Trophoblast cell (in vitro differentiated cells and primary cell): ENCODE measurements at regions not wholly inside any gene's neighbourhood (a gene's known extent, or its start where the extent isn't known, plus 50 kb on each side); places are given as distances from the start of the nearest gene placed in this dataset.

Source experiments
- DNase-seq, 2 donors: peaks; one replicate each; pipeline ENCODE4 v3.0.0-alpha.2; 2016
- H2AFZ ChIP-seq: 2 replicates; pipeline ENCODE4 v1.6.1; 2013; ENCODE audit warnings: low read length, moderate library complexity, mild to moderate bottlenecking; ENCODE audit not compliant: insufficient read depth, poor library complexity
- H2AK5ac ChIP-seq: 2 replicates; pipeline ENCODE4 v1.6.1; 2013; ENCODE audit warnings: mild to moderate bottlenecking, low read length
- H2BK120ac ChIP-seq: 2 replicates; pipeline ENCODE4 v1.6.1; 2013; ENCODE audit warnings: low read length, mild to moderate bottlenecking, moderate library complexity; ENCODE audit not compliant: insufficient read depth, poor library complexity
- H2BK12ac ChIP-seq: 2 replicates; pipeline ENCODE4 v1.6.1; 2013; ENCODE audit warnings: mild to moderate bottlenecking, low read length, moderate library complexity
- H2BK5ac ChIP-seq: 2 replicates; pipeline ENCODE4 v1.6.1; 2013; ENCODE audit warnings: low read length, low read depth, moderate library complexity, mild to moderate bottlenecking; ENCODE audit not compliant: poor library complexity
- H3K14ac ChIP-seq: 2 replicates; pipeline ENCODE4 v1.6.1; 2013; ENCODE audit warnings: mild to moderate bottlenecking, low read length
- H3K18ac ChIP-seq: 2 replicates; pipeline ENCODE4 v1.6.1; 2013; ENCODE audit warnings: mild to moderate bottlenecking, low read length
- H3K23ac ChIP-seq: 2 replicates; pipeline ENCODE4 v1.6.1; 2013; ENCODE audit warnings: low read length
- H3K27ac ChIP-seq: 2 replicates; pipeline ENCODE4 v1.5.1; 2013; ENCODE audit warnings: low read depth, mild to moderate bottlenecking, inconsistent platforms, low read length, moderate library complexity
- H3K27me3 ChIP-seq: 2 replicates; pipeline ENCODE4 v1.6.1; 2013; ENCODE audit warnings: inconsistent platforms, mild to moderate bottlenecking, low read length, moderate library complexity; ENCODE audit not compliant: insufficient read depth
- H3K36me3 ChIP-seq, 2 experiments: 1 replicate in 1 of 2; 2 replicates in 1 of 2; pipeline ENCODE4 v1.6.1; 2013; ENCODE audit warnings: low read length in 2 of 2, mild to moderate bottlenecking in 2 of 2, moderate library complexity in 1 of 2; ENCODE audit not compliant: insufficient read depth in 2 of 2, control insufficient read depth in 1 of 2
- H3K4ac ChIP-seq: 2 replicates; pipeline ENCODE4 v1.6.1; 2013; ENCODE audit warnings: low read depth, mild to moderate bottlenecking, low read length, moderate library complexity
- H3K4me1 ChIP-seq, 2 experiments: 1 replicate in 1 of 2; 2 replicates in 1 of 2; pipeline ENCODE4 v1.6.1; 2013; ENCODE audit warnings: low read length in 2 of 2, mild to moderate bottlenecking in 2 of 2, moderate library complexity in 1 of 2; ENCODE audit not compliant: insufficient read depth in 2 of 2, control insufficient read depth in 1 of 2
- H3K4me2 ChIP-seq: 2 replicates; pipeline ENCODE4 v1.6.1; 2013; ENCODE audit warnings: inconsistent platforms, mild to moderate bottlenecking, low read length, moderate library complexity
- H3K4me3 ChIP-seq: 2 replicates; pipeline ENCODE4 v1.5.1; 2013; ENCODE audit warnings: mild to moderate bottlenecking, low read depth, low read length, inconsistent platforms
- H3K79me1 ChIP-seq: one replicate; pipeline ENCODE4 v1.6.1; 2013; ENCODE audit warnings: low read length
- H3K79me2 ChIP-seq: 2 replicates; pipeline ENCODE4 v1.6.1; 2013; ENCODE audit warnings: low read length, mild to moderate bottlenecking; ENCODE audit not compliant: control insufficient read depth, insufficient read depth, poor library complexity
- H3K9ac ChIP-seq: 2 replicates; pipeline ENCODE4 v1.6.1; 2013; ENCODE audit warnings: mild to moderate bottlenecking, low read length
- H3K9me3 ChIP-seq: 2 replicates; pipeline ENCODE4 v1.6.1; 2013; ENCODE audit warnings: low read depth, mild to moderate bottlenecking, control low read depth, inconsistent platforms, low read length; ENCODE audit not compliant: insufficient read depth
- H4K12ac ChIP-seq: 2 replicates; pipeline ENCODE4 v1.6.1; 2013; ENCODE audit warnings: low read depth, mild to moderate bottlenecking, low read length, moderate library complexity
- H4K8ac ChIP-seq: 2 replicates; pipeline ENCODE4 v1.6.1; 2013; ENCODE audit warnings: low read depth, mild to moderate bottlenecking, low read length, moderate library complexity
- H4K91ac ChIP-seq: one replicate; pipeline ENCODE4 v1.6.1; 2013; ENCODE audit warnings: low read depth, mild to moderate bottlenecking, low read length, moderate library complexity
- WGBS: extraction: QIAGEN DNeasy Blood & Tissue Kit; methylation state at CpG from one replicate; pipeline ENCODE4 v1.1.7; 2013; ENCODE audit warnings: missing lambda C conversion rate; ENCODE audit not compliant: insufficient read length, insufficient coverage; ENCODE audit errors: extremely low coverage; 5-methylcytosine and 5-hydroxymethylcytosine counted together

DNA sequence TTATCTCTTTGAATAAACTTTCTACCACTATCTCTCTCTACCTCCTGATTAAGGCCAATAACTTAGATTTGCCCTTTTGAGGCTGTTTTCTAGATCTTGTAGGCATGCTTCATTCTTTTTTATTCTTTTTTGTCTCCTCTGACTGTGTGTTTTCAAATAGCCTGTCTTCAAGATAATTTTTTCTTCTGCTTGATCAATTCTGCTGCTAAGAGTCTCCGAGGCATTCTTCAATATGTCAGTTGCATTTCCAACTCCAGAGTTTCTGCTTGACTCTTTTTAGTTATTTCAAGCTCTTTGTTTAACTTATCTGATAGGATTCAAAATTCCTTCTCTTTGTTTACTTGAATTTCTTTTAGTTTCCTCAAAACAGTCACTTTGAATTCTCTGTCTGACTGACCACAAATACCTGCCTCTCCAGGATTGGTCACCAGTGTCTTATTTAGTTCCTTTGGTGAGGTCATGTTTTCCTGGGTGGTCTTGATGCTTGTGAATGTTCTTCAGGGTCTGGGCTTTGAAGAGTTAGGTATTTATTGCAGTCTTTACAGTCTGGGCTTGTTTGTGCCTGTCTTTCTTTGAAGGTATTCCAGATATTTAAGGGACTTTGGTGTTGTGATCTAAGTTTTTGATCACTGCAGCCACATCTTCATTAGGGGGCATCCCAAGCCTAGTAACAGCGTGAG is 197.3 kb upstream of the STK17B start:
- Histone ChIP-seq H3K4me2 (no peak overlapping the region), H3K18ac (no peak overlapping the region), H2BK120ac (no peak overlapping the region), H3K36me3 (no peaks in the 10 kb centered on the region), H3K4me1 (peaks cover 10 to 11% of the 10 kb centered on the region in 2 experiments), H3K4ac (no peak overlapping the region), H3K79me2 (no peaks in the 10 kb centered on the region), H4K12ac (no peak overlapping the region), H2AK5ac (no peak overlapping the region), H3K9ac (no peak overlapping the region), H3K27ac (peak overlapping the region; percentile 78), H3K79me1 (peaks cover 7% of the 10 kb centered on the region), H2BK5ac (no peak overlapping the region), H4K8ac (no peak overlapping the region), H3K14ac (no peak overlapping the region), H3K23ac (no peak overlapping the region), H3K27me3 (no peaks in the 10 kb centered on the region), H2BK12ac (no peak overlapping the region), H3K4me3 (no peak overlapping the region), H4K91ac (no peak overlapping the region), H3K9me3 (no peaks in the 10 kb centered on the region), H2AFZ (no peak overlapping the region)
- no CpG with 5 or more reads among the region's 2 CpGs for WGBS
- no peak for DNase-seq

DNA sequence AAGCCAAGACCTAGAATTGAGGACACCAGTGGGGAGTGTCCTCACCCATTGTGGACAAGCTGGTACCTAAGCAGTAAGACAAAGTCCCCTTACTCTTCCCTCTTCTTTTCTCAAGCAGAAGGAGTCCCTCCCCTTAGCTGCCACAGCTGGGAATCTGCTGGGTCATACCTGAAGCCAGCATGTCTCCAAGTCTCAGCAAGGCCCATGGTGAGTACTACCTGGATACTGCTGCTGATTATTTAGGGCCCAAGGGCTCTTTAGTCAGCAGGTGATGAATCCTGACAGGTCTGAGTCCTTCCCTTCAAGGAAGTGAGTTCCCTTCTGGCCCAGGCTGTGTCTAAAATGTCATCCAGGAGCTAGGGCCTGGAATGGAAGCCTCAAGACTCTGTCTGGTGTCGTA is 198.6 kb upstream of the STK17B start:
- Histone ChIP-seq H3K18ac (peak overlapping the region; percentile 51), H3K4me2 (no peak overlapping the region), H4K12ac (no peak overlapping the region), H4K91ac (peak overlapping the region; percentile 91), H3K14ac (peak overlapping the region; percentile 89), H3K79me2 (no peaks in the 10 kb centered on the region), H2BK12ac (peak overlapping the region; percentile 67), H3K4me3 (no peak overlapping the region), H2BK120ac (peak overlapping the region; percentile 92), H3K36me3 (no peaks in the 10 kb centered on the region), H3K9me3 (no peaks in the 10 kb centered on the region), H3K79me1 (peaks cover 7% of the 10 kb centered on the region), H3K4ac (no peak overlapping the region), H2BK5ac (peak overlapping the region; percentile 77), H4K8ac (peak overlapping the region; percentile 5), H2AK5ac (no peak overlapping the region), H3K9ac (no peak overlapping the region), H3K4me1 (peaks cover 10 to 11% of the 10 kb centered on the region in 2 experiments), H3K27me3 (no peaks in the 10 kb centered on the region), H3K23ac (no peak overlapping the region), H3K27ac (peak overlapping the region; percentile 78), H2AFZ (no peak overlapping the region)
- DNase-seq, result peak; percentile 31 to 54
- WGBS, result no CpG with 5 or more reads among the region's 1 CpG

DNA sequence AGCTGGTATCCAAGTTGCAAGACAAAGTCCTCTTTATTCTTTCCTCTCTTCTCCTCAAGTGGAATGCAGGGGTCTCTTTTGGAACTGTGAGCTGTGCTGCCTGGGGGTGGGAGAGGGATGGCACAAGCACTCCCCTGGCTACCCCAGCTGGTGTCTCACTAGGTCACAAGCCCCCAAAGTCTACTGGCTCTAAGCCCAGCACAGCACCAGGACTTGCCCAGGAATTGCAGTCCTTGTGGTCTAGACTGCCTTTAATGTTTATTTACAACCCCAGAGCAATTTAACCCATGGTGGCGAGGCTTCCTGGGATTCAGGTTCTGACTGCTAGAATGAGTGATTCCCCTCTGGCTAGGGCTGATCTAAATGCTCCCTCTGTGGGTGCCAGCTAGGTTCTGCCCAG is 199.0 kb upstream of the STK17B start:
- Histone ChIP-seq H3K18ac (no peak overlapping the region), H2AFZ (no peak overlapping the region), H2BK12ac (no peak overlapping the region), H2AK5ac (no peak overlapping the region), H2BK120ac (no peak overlapping the region), H3K79me2 (no peaks in the 10 kb centered on the region), H3K27ac (peak overlapping the region; percentile 78), H2BK5ac (no peak overlapping the region), H4K91ac (peak overlapping the region; percentile 91), H3K27me3 (no peaks in the 10 kb centered on the region), H3K36me3 (no peaks in the 10 kb centered on the region), H3K4ac (no peak overlapping the region), H3K14ac (no peak overlapping the region), H3K79me1 (peaks cover 7% of the 10 kb centered on the region), H3K4me1 (peaks cover 10 to 11% of the 10 kb centered on the region in 2 experiments), H3K9me3 (no peaks in the 10 kb centered on the region), H3K4me2 (no peak overlapping the region), H4K8ac (no peak overlapping the region), H4K12ac (no peak overlapping the region), H3K4me3 (no peak overlapping the region), H3K9ac (no peak overlapping the region), H3K23ac (no peak overlapping the region)
- no CpG with 5 or more reads among the region's 1 CpG for WGBS
- DNase-seq, result no peak

DNA sequence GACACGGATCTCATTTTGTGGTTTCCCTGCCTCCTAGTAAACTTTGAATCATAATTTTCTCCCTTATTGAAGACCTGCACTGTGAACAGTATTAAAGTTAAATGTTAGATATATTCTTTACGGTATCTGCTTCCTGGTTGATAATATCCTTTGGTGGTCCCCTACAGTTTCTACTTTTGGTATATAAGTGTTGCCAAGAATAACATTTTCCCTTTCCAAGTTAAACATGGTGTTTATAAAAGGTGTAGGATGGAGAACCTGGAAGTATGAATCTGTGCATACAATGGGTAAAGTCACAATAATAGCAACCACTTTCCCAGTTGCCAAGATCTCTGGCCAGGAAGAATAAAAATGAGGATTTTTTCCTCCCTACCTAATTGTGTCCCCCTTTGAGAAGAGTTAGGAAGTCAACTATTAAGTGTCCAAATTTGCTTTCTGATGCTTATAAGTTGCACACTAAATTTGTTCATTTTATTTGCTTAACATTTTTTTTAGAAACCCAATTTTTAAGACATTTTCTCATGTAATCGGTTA is 201.0 kb upstream of the STK17B start:
- Histone ChIP-seq H2BK120ac (no peak overlapping the region), H3K79me2 (no peaks in the 10 kb centered on the region), H3K4me1 (peaks cover 10 to 11% of the 10 kb centered on the region in 2 experiments), H3K4me3 (no peak overlapping the region), H3K23ac (no peak overlapping the region), H3K9me3 (no peaks in the 10 kb centered on the region), H3K27ac (no peak overlapping the region), H4K12ac (no peak overlapping the region), H3K18ac (no peak overlapping the region), H3K27me3 (no peaks in the 10 kb centered on the region), H2BK12ac (no peak overlapping the region), H3K9ac (no peak overlapping the region), H2BK5ac (no peak overlapping the region), H4K8ac (no peak overlapping the region), H3K14ac (no peak overlapping the region), H2AK5ac (no peak overlapping the region), H3K79me1 (peaks cover 7% of the 10 kb centered on the region), H3K4ac (no peak overlapping the region), H3K36me3 (no peaks in the 10 kb centered on the region), H4K91ac (no peak overlapping the region), H3K4me2 (no peak overlapping the region), H2AFZ (no peak overlapping the region)
- DNase-seq, result no peak
- WGBS, result no CpG with 5 or more reads among the region's 3 CpGs
